ENCODE measurements at regions not wholly inside any gene's neighbourhood (a gene's known extent, or its start where the extent isn't known, plus 50 kb on each side); places are given as distances from the start of the nearest gene placed in this dataset.

- no peaks in the 10 kb centered on the region for H3K9me3 ChIP-seq
- H3K36me3 ChIP-seq, result no peaks in the 10 kb centered on the region
- H3K4me1 ChIP-seq, result no peaks in the 10 kb centered on the region
- intact Hi-C loops (cut with DNase I; ENCODE audit: low total_unique reads), result loop anchor here (1.0 kb wide), 1 partner anchor 32 kb away; no protein-coding TSS in a partner anchor
- H3K27me3 ChIP-seq, result no peaks in the 10 kb centered on the region
- H3K27ac ChIP-seq, result no peak overlapping the region
- no peak for TF ChIP-seq POLR2AphosphoS5 (IDR thresholded peaks at IDR 0.05)
- TF ChIP-seq POLR2A (IDR thresholded peaks at IDR 0.05), result no peak
- H3K4me3 ChIP-seq, result no peak overlapping the region
- DNase-seq (ENCODE audit: low spot score in 2 of 2), result no peak
Observed at GRCh38 chr7:25552998-25553397, 324.7 kb upstream of the NPVF start.

DNA sequence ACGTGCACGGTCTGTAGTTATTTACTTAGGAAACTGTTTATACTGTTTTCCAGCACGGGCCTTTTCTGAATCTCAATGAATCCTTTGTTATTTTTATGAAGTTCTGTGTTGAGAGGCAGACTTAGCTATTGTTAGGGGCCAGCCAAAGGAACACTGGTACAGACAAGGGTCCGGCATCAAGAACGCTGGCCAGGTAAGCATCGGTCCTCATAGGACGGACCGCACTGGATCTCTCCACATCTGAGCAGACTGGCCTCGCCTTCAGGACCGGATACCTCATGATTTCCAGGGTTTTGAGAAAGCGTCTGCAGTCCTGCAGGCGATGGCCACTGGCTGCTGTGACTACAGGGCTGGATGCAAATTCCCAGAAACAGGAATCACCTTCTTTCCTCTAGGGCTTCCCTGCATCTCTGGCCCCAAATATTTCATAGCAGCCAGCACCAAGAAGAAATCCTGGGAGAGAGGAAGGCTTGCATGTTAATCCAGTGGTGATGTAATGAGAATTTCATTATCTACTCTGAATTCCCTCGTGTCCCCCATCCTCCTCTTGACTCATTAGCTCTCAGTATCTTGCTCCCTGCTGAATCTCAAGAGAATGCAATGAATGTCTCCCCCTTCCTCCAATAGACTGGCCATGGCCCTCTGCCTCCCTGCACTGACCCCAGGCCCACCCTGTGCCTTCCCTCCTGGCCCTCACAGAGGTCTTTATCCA, 325.4 kb upstream of the NPVF start:
- Histone ChIP-seq H3K27me3 (no peaks in the 10 kb centered on the region), H3K36me3 (no peaks in the 10 kb centered on the region), H3K4me3 (no peak overlapping the region), H3K4me1 (no peaks in the 10 kb centered on the region), H3K27ac (no peak overlapping the region), H3K9me3 (peaks cover 0 to 4% of the 10 kb centered on the region in 2 donors)
- intact Hi-C loops (cut with DNase I; ENCODE audit: low total_unique reads), result no loop called here
- TF ChIP-seq, protein P1, sequence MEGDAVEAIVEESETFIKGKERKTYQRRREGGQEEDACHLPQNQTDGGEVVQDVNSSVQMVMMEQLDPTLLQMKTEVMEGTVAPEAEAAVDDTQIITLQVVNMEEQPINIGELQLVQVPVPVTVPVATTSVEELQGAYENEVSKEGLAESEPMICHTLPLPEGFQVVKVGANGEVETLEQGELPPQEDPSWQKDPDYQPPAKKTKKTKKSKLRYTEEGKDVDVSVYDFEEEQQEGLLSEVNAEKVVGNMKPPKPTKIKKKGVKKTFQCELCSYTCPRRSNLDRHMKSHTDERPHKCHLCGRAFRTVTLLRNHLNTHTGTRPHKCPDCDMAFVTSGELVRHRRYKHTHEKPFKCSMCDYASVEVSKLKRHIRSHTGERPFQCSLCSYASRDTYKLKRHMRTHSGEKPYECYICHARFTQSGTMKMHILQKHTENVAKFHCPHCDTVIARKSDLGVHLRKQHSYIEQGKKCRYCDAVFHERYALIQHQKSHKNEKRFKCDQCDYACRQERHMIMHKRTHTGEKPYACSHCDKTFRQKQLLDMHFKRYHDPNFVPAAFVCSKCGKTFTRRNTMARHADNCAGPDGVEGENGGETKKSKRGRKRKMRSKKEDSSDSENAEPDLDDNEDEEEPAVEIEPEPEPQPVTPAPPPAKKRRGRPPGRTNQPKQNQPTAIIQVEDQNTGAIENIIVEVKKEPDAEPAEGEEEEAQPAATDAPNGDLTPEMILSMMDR (IDR thresholded peaks at IDR 0.05), result no peak
- no peak for TF ChIP-seq POLR2A (IDR thresholded peaks at IDR 0.05)
- TF ChIP-seq POLR2AphosphoS5 (IDR thresholded peaks at IDR 0.05), result no peak
- DNase-seq (ENCODE audit: low spot score in 2 of 2), result no peak

GRCh38 chr7:25557379-25557917, 329.2 kb upstream of the NPVF start:
- TF ChIP-seq, protein P1 (IDR thresholded peaks at IDR 0.05), result no peak
- TF ChIP-seq POLR2A (IDR thresholded peaks at IDR 0.05), result no peak
- no peak for TF ChIP-seq POLR2AphosphoS5 (IDR thresholded peaks at IDR 0.05)
- no peak overlapping the region for H3K4me3 ChIP-seq
- DNase-seq (ENCODE audit: low spot score in 2 of 2), result no peak

GRCh38 chr7:25557930-25558329, 329.6 kb upstream of the NPVF start:
- Histone ChIP-seq H3K27me3 (no peaks in the 10 kb centered on the region), H3K27ac (no peak overlapping the region), H3K9me3 (peaks cover 0 to 5% of the 10 kb centered on the region in 2 donors), H3K4me1 (no peaks in the 10 kb centered on the region), H3K36me3 (no peaks in the 10 kb centered on the region), H3K4me3 (no peak overlapping the region)
- no peak for TF ChIP-seq POLR2AphosphoS5 (IDR thresholded peaks at IDR 0.05)
- TF ChIP-seq, protein P1 (IDR thresholded peaks at IDR 0.05), result no peak
- no peak for TF ChIP-seq POLR2A (IDR thresholded peaks at IDR 0.05)
- intact Hi-C loops (cut with DNase I; ENCODE audit: low total_unique reads), result no loop called here
- no peak for DNase-seq (ENCODE audit: low spot score in 2 of 2)

More at GRCh38 chr7:25557379-25557917, 329.2 kb upstream of the NPVF start:
- H3K9me3 ChIP-seq, result peaks cover 0 to 5% of the 10 kb centered on the region in 2 donors
- no peak overlapping the region for H3K27ac ChIP-seq
- intact Hi-C loops (cut with DNase I; ENCODE audit: low total_unique reads), result no loop called here
- no peaks in the 10 kb centered on the region for H3K36me3 ChIP-seq
- no peaks in the 10 kb centered on the region for H3K4me1 ChIP-seq
- no peaks in the 10 kb centered on the region for H3K27me3 ChIP-seq

GRCh38 chr7:25558605-25559004, 330.3 kb upstream of the NPVF start:
- no peaks in the 10 kb centered on the region for H3K4me1 ChIP-seq
- H3K27ac ChIP-seq, result no peak overlapping the region
- H3K27me3 ChIP-seq, result no peaks in the 10 kb centered on the region
- intact Hi-C loops (cut with DNase I; ENCODE audit: low total_unique reads), result no loop called here
- DNase-seq (ENCODE audit: low spot score in 2 of 2), result no peak
- H3K36me3 ChIP-seq, result no peaks in the 10 kb centered on the region
- TF ChIP-seq, protein P1 (IDR thresholded peaks at IDR 0.05), result no peak
- TF ChIP-seq POLR2A (IDR thresholded peaks at IDR 0.05) (no peak), POLR2AphosphoS5 (IDR thresholded peaks at IDR 0.05) (no peak)
- H3K9me3 ChIP-seq, result peaks cover 0 to 5% of the 10 kb centered on the region in 2 donors
- no peak overlapping the region for H3K4me3 ChIP-seq

Measured in breast epithelium (tissue), 4 donors.